Transverse colon (tissue), 3 donors: ENCODE measurements at regions not wholly inside any gene's neighbourhood (a gene's known extent, or its start where the extent isn't known, plus 50 kb on each side); places are given as distances from the start of the nearest gene placed in this dataset.

Source experiments
- EP300 ChIP-seq: sonication (generic); formaldehyde crosslinking; IDR thresholded peaks from one replicate; pipeline ENCODE4 v1.6.1; 2017; ENCODE audit warnings: antibody characterized with exemption, low read depth
- TF ChIP-seq, protein P1 (sequence below), 5 experiments: fragments of 200-600 bp in 3 of 5; fragments of 450-650 bp in 2 of 5; sonication (generic) in 3 of 5; IDR thresholded peaks; 1 replicate in 2 of 5; 2 replicates in 3 of 5; pipeline ENCODE4 v1.5.1; 2016 to 2017; ENCODE audit warnings: antibody characterized with exemption in 5 of 5, inconsistent platforms in 3 of 5, mild to moderate bottlenecking in 2 of 5, moderate library complexity in 1 of 5

GRCh38 chr10:44457259-44457658 is 72.4 kb upstream of the CXCL12 start:
- TF ChIP-seq, protein P1, sequence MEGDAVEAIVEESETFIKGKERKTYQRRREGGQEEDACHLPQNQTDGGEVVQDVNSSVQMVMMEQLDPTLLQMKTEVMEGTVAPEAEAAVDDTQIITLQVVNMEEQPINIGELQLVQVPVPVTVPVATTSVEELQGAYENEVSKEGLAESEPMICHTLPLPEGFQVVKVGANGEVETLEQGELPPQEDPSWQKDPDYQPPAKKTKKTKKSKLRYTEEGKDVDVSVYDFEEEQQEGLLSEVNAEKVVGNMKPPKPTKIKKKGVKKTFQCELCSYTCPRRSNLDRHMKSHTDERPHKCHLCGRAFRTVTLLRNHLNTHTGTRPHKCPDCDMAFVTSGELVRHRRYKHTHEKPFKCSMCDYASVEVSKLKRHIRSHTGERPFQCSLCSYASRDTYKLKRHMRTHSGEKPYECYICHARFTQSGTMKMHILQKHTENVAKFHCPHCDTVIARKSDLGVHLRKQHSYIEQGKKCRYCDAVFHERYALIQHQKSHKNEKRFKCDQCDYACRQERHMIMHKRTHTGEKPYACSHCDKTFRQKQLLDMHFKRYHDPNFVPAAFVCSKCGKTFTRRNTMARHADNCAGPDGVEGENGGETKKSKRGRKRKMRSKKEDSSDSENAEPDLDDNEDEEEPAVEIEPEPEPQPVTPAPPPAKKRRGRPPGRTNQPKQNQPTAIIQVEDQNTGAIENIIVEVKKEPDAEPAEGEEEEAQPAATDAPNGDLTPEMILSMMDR (IDR thresholded peaks at IDR 0.05), result no peak
- no peak for TF ChIP-seq EP300
